HG03103 (cell line): ENCODE measurements at regions not wholly inside any gene's neighbourhood (a gene's known extent, or its start where the extent isn't known, plus 50 kb on each side); places are given as distances from the start of the nearest gene placed in this dataset.
A peak's percentile ranks its signal among the peaks of the same experiment; 100 is the strongest.
"Not testable (repeated sequence)": the region's sequence is repeated elsewhere in the genome, so short reads cannot be mapped to it uniquely, and the experiment has no call there.

Source experiments
- ATAC-seq: cut with Tn5 transposase; IDR thresholded peaks from one replicate; pipeline ENCODE4 v1.9.1; 2021; ENCODE audit warnings: low read depth; ENCODE audit not compliant: unreplicated experiment

DNA sequence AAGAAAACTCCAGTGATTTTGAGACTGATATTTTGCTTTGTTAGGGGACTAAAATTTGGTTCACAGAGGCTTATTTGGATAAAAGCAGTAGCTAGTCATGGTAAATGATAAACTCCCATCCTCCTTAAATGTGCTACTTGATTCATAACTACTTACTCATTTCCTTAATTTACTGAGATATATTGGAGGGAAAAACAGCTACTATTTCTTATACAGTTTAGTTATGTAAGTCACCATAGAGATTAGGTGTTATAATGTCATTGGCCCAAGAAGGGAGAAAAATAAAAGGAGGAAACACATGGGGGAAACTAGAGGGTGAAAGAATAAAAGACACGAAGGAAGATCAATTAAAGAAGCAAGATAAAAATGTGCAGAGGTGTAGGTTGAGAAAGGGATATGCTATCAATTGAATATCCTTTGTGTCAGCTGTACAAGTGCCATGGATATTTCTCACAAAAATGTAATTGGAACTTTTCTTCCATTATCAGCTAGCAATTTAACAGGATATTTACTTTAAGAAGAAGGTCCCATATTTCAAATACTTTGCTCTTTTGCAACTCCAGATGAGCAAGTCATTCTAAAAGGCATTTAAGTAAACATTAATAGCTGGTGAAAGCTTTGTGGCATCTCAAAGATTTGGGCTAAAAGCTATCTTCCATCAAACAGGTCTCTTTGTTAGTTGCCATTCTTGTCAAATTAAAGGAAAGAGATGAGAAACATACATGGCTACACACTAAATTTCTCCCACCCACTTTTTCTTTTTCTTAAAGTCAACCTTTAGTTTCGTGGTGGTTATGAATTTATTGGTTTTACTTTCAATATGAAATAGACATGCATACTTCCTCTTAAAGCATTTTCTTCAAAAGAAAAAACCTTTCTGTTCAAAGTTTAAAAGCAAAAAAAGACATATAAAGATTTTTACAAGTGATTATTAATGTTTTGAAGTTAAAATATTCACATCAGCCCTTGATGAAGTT, 439.5 kb downstream of the CCER1 start:
- peak; percentile 86 for ATAC-seq

- ATAC-seq = no peak
These were observed 440.7 kb downstream of the CCER1 start for GRCh38 chr12:90514325-90514724.

- no peak for ATAC-seq
These were observed 442.5 kb downstream of the CCER1 start for GRCh38 chr12:90512518-90512917.

GRCh38 chr12:90510948-90511347, 444.0 kb downstream of the CCER1 start:
- ATAC-seq = no peak

DNA sequence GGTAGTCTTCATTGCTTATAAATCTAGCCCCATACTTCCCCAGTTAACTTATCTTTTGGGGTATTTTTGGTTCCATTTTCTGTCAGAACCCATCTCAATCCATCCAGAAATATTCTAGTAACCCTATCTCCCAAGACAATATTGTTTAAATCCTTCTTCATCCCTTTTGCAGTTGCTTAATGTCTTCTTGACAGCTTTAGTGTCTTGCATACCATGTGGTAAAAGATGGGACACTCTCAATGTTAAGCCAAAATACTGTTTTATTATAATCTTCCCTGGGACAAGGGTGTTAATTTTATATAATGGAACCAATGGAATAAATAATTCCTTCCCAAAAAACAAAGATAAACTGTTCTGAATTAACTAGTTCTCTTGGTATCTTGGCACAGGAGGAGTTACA, 450.2 kb downstream of the CCER1 start:
- no peak for ATAC-seq

GRCh38 chr12:90502070-90502469, 452.9 kb downstream of the CCER1 start:
- ATAC-seq = no peak

DNA sequence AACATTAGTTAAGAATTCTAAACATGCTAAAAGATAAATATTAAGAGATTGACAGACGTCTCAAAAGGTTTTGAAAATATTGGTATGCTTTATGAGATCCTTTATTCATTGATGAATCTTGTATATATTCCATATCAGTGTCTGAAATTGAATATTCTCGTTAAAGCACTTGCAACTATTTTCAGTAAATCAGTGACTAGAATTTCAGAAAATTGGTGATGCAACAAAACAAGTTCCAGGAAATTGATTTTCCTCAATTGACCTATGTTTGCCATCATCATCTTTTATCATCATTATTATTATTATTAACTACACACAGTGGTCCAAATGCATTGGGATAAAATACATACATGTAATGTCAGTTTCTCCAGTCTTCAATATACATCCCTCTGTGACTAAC, 453.6 kb downstream of the CCER1 start:
- no peak for ATAC-seq

DNA sequence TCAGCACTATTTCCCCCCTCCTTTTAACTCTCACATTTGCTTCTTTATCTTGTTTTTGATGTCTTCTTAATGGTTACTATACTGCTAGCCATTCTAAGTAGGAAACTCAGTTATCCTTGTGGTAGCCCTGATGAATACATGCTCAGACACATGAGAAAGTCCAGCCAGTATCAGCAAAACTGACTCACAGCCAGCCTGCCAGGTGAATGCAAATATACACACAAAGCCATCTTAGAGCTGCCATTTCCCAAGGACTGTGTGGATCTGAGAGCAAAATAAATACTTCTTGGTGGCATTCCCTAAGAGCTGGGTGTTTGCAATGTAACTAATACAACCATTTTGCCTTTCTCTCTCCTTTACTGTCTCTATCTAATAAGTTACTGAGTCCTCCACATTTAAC, 455.2 kb downstream of the CCER1 start:
- ATAC-seq = no peak

DNA sequence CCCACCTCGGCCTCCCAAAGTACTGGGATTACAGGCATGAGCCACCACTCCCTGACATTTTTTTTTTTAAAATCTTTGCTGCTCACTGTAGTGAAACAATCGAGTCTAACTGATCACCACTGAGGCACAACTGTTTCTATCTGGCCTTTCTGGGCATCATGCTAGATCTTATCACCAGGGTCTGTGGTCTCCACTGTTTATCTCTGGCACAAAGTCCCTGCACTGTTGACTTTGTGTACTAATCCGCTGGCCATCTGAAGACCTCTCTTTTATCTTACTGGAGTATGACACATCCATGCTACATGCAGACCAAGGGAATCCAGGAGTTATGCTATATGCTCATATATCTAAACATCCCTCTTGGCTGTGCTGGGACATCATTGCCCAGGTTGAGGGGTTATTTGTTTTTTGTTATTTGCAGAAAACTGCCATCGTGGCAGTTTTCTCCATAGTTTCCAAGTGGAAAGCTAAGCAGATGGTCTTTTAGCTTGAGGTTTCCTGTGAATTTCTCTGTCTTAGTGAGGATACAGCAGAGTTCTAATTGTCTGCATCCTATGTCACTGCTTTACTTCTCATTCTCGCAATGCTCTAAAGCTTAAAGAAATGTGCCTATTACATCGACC, 456.9 kb downstream of the CCER1 start:
- ATAC-seq = no peak

DNA sequence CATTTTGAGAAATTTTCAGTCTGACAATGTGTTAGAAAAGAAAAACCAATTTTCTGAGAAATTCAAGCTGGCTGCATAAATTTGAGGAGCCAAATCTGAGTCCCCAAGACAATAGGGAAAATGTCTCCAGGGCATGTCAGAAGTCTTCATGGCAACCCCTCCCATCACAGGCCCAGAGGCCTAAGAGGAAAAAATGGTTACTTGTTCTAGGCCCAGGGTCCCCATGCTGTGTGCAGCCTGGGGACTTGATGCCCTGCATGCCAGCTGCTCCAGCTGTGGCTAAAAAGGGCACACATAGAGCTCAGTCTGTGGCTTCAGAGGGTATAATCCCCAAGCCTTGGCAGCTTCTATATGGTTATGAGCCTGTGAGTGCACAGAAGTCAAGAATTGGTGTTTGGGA, 464.6 kb downstream of the CCER1 start:
- no peak for ATAC-seq

DNA sequence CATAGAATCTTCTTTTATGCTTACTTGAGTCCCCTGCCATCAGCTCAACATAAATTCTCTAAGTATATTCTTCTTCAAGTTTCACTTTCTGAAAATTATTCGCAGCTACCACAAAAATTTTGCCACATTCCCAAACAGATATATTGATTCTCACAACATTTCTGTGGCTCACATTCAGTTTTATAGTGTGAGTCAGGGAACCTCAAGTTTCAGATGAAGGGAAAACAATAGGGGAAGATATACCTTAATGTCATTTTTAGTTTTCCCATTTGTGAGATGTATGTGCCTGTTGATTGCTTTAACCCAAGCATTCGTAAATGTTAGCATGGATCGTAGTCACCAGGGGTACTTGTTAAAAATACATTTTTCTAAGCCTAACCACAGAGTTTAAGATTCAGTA, 465.8 kb downstream of the CCER1 start:
- no peak for ATAC-seq

DNA sequence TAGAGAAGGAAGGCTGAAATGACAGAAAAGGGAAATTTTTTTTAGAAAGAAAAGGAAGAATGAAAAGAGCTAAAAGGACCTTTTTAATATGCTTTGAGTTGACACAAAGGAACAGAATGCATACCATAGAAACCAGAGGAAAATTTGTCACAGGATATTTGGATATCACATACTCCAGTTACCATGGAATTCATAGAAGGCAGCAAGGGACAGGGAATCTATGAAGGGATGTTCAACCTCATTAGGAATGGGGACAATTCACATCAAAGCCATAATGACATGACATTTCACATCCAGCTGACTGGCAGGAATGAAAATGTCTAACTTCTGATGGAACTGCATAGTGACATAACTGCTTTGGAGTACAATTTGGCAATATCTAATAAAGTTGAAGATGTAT, 469.4 kb downstream of the CCER1 start:
- no peak for ATAC-seq

GRCh38 chr12:90484094-90484493, 470.9 kb downstream of the CCER1 start:
- ATAC-seq = no peak

GRCh38 chr12:90481748-90482147, 473.2 kb downstream of the CCER1 start:
- no peak for ATAC-seq

- no peak for ATAC-seq
These were observed 475.7 kb downstream of the CCER1 start for GRCh38 chr12:90479237-90479636.

- no peak for ATAC-seq
These were observed 481.1 kb downstream of the CCER1 start for GRCh38 chr12:90473831-90474230.

DNA sequence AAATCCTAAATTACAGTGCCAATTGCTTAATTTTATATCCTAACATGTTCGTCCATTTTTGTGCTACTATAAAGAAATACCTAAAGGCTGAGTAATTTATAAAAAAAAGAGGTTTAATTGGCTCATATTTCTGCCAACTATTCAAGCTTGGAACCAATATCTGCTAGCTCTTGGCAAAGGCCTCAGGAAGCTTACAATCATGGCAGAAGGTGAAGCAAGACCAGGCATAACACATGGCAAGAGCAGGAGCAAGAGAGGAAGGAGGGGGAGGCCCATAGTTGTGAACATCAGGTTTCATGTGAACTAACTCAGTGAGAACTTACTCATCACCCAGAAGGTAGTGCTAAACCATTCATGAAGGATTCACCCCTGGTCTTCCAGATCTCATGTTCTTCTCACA, 494.3 kb downstream of the CCER1 start:
- no peak for ATAC-seq

GRCh38 chr12:90456248-90456647, 498.7 kb downstream of the CCER1 start:
- ATAC-seq = no peak

GRCh38 chr12:90455756-90456155, 499.2 kb downstream of the CCER1 start:
- no peak for ATAC-seq

DNA sequence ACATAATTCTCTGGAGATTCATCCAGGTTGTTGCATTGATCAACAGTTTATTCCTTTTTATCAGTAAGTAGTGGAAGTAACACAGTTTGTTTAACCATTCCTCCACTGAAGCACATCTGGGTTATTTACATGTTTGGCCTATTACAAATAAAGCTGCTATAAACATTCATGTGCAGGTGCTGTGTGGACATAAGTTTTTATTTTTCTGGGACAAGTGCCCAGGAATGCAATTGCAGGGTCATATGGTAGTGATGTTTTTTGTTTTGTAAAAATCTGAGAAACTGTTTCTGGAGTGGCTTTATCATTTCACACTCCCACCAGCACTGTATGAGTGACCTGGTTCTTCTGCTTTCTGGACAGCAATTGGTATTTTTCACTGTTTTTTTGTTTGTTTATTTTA, 505.4 kb downstream of the CCER1 start:
- no peak for ATAC-seq

DNA sequence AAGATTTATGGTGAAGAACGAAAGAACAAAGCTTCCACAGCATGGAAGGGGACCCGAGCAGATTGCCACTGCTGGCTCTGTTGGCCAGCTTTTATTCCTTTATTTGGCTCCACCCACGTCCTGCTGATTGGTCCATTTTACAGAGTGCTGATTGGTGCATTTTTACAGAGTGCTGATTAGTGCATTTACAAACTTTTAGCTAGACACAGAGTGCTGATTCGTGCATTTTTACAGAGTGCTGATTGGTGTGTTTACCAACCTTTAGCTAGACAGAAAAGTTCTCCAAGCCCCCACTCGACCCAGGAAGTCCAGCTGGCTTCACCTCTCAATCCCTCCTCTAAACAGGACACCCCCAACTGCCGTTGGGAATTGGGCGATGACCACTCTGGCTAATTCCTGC, 511.5 kb downstream of the CCER1 start:
- not testable (repeated sequence) for ATAC-seq

GRCh38 chr12:90441431-90441830, 513.5 kb downstream of the CCER1 start:
- ATAC-seq = no peak
